ENCODE measurements at regions not wholly inside any gene's neighbourhood (a gene's known extent, or its start where the extent isn't known, plus 50 kb on each side); places are given as distances from the start of the nearest gene placed in this dataset.

- TF ChIP-seq TEAD4 (IDR thresholded peaks at IDR 0.05), result no peak
- no peak for TF ChIP-seq TCF12 (IDR thresholded peaks at IDR 0.05; ENCODE audit: low read depth)
- TF ChIP-seq YY1 (IDR thresholded peaks at IDR 0.05; ENCODE audit: low read depth), result no peak
- TF ChIP-seq MAX (IDR thresholded peaks at IDR 0.05), result no peak
- TF ChIP-seq CEBPB (IDR thresholded peaks at IDR 0.05), result no peak
- TF ChIP-seq USF1 (IDR thresholded peaks at IDR 0.05), result no peak
- no peak for TF ChIP-seq ZBTB7A (IDR thresholded peaks at IDR 0.05; ENCODE audit: low read depth)
These were observed 92.5 kb upstream of the CBLN2 start for GRCh38 chr18:72636611-72637010.
